Natural killer cell treated with Interleukin-12 subunit alpha and Interleukin-12 subunit beta and Interleukin-15 and Interleukin-18, amount 100 ng/mL, for 72 hours (primary cell): ENCODE measurements at regions not wholly inside any gene's neighbourhood (a gene's known extent, or its start where the extent isn't known, plus 50 kb on each side); places are given as distances from the start of the nearest gene placed in this dataset.

Experiments
- ATAC-seq, 2 donors: fragments of 150-1000 bp; cut with Tn5 transposase in 1 of 2; sonication (Bioruptor Pico), chemical (Tn5 transposase) in 1 of 2; 2 replicates each; pipeline ENCODE4 v1.10.0; 2021
- DNase-seq: peaks from one replicate; pipeline ENCODE4 v3.0.0; 2022; ENCODE audit warnings: low spot score
- H3K27ac Mint-ChIP-seq, 2 donors: 1 replicate in 1 of 2; 2 replicates in 1 of 2; pipeline ENCODE4 v1.8.0; 2022; ENCODE audit warnings: mixed read lengths in 2 of 2, mild to moderate bottlenecking in 1 of 2, moderate library complexity in 1 of 2
- H3K27me3 Mint-ChIP-seq, 2 donors: 1 replicate in 1 of 2; 2 replicates in 1 of 2; pipeline ENCODE4 v1.8.0; 2022; ENCODE audit warnings: mixed read lengths in 2 of 2
- H3K36me3 Mint-ChIP-seq: one replicate; pipeline ENCODE4 v1.8.0; 2022; ENCODE audit warnings: mixed read lengths
- H3K4me1 Mint-ChIP-seq, 2 donors: 1 replicate in 1 of 2; 2 replicates in 1 of 2; pipeline ENCODE4 v1.8.0; 2022; ENCODE audit warnings: low read depth in 2 of 2, mixed read lengths in 2 of 2, mild to moderate bottlenecking in 1 of 2
- H3K4me3 Mint-ChIP-seq: one replicate; pipeline ENCODE4 v1.8.0; 2022; ENCODE audit warnings: mixed read lengths
- H3K9me3 Mint-ChIP-seq: 2 replicates; pipeline ENCODE4 v1.8.0; 2022; ENCODE audit warnings: mixed read lengths

GRCh38 chr2:239590995-239591915 is 190.4 kb upstream of the HDAC4 start:
- Mint-ChIP-seq H3K4me1 (peaks cover 4 to 5% of the 10 kb centered on the region in 2 donors), H3K27me3 (peaks cover 0 to 6% of the 10 kb centered on the region in 2 donors), H3K27ac (no peak overlapping the region), H3K9me3 (peaks cover 9% of the 10 kb centered on the region), H3K4me3 (no peak overlapping the region), H3K36me3 (no peaks in the 10 kb centered on the region)
- ATAC-seq (no peak), DNase-seq (no peak)

- H3K27me3 Mint-ChIP-seq = peaks cover 0 to 6% of the 10 kb centered on the region in 2 donors
- DNase-seq = no peak
These were observed 189.5 kb upstream of the HDAC4 start for GRCh38 chr2:239590276-239590675.

GRCh38 chr2:239589833-239590232 is 189.0 kb upstream of the HDAC4 start:
- no peak overlapping the region for H3K4me3 Mint-ChIP-seq
- H3K27ac Mint-ChIP-seq = no peak overlapping the region
- no peak for ATAC-seq
- no peaks in the 10 kb centered on the region for H3K36me3 Mint-ChIP-seq
- no peak for DNase-seq
- peaks cover 9% of the 10 kb centered on the region for H3K9me3 Mint-ChIP-seq
- H3K27me3 Mint-ChIP-seq = peaks cover 0 to 6% of the 10 kb centered on the region in 2 donors
- H3K4me1 Mint-ChIP-seq = peaks cover 4 to 5% of the 10 kb centered on the region in 2 donors

More at GRCh38 chr2:239590276-239590675, 189.5 kb upstream of the HDAC4 start:
- peaks cover 9% of the 10 kb centered on the region for H3K9me3 Mint-ChIP-seq
- no peak for ATAC-seq
- H3K4me1 Mint-ChIP-seq = peaks cover 4 to 5% of the 10 kb centered on the region in 2 donors
- H3K36me3 Mint-ChIP-seq = no peaks in the 10 kb centered on the region
- no peak overlapping the region for H3K4me3 Mint-ChIP-seq
- no peak overlapping the region for H3K27ac Mint-ChIP-seq

- H3K9me3 Mint-ChIP-seq = peaks cover 9% of the 10 kb centered on the region
- peaks cover 4 to 5% of the 10 kb centered on the region in 2 donors for H3K4me1 Mint-ChIP-seq
- H3K27ac Mint-ChIP-seq = no peak overlapping the region
- H3K36me3 Mint-ChIP-seq = no peaks in the 10 kb centered on the region
- no peak overlapping the region for H3K4me3 Mint-ChIP-seq
- ATAC-seq (no peak), DNase-seq (no peak)
- peaks cover 0 to 6% of the 10 kb centered on the region in 2 donors for H3K27me3 Mint-ChIP-seq
These were observed 188.5 kb upstream of the HDAC4 start for GRCh38 chr2:239589270-239589825.

GRCh38 chr2:239588451-239589269 is 187.8 kb upstream of the HDAC4 start:
- Mint-ChIP-seq H3K4me1 (peaks cover 4 to 5% of the 10 kb centered on the region in 2 donors), H3K36me3 (no peaks in the 10 kb centered on the region), H3K9me3 (peaks cover 9% of the 10 kb centered on the region), H3K4me3 (no peak overlapping the region), H3K27ac (no peak overlapping the region), H3K27me3 (peaks cover 0 to 6% of the 10 kb centered on the region in 2 donors)
- peak in 1 of 2 donors; percentile 40 for ATAC-seq
- no peak for DNase-seq

- no peak overlapping the region for H3K4me3 Mint-ChIP-seq
- H3K27ac Mint-ChIP-seq = no peak overlapping the region
- ATAC-seq (no peak), DNase-seq (no peak)
- no peaks in the 10 kb centered on the region for H3K36me3 Mint-ChIP-seq
- H3K4me1 Mint-ChIP-seq = peaks cover 4 to 5% of the 10 kb centered on the region in 2 donors
- H3K27me3 Mint-ChIP-seq = peaks cover 0 to 8% of the 10 kb centered on the region in 2 donors
- H3K9me3 Mint-ChIP-seq = peaks cover 9% of the 10 kb centered on the region
These were observed 187.0 kb upstream of the HDAC4 start for GRCh38 chr2:239587841-239588240.

GRCh38 chr2:239587311-239587731 is 186.5 kb upstream of the HDAC4 start:
- Mint-ChIP-seq H3K27ac (no peak overlapping the region), H3K9me3 (peaks cover 6% of the 10 kb centered on the region), H3K36me3 (no peaks in the 10 kb centered on the region), H3K4me3 (no peak overlapping the region), H3K4me1 (peaks cover 4 to 5% of the 10 kb centered on the region in 2 donors), H3K27me3 (peaks cover 0 to 8% of the 10 kb centered on the region in 2 donors)
- ATAC-seq = no peak
- DNase-seq = no peak

- Mint-ChIP-seq H3K4me3 (no peak overlapping the region), H3K27me3 (peaks cover 0 to 8% of the 10 kb centered on the region in 2 donors), H3K27ac (no peak overlapping the region), H3K36me3 (no peaks in the 10 kb centered on the region), H3K9me3 (peaks cover 2% of the 10 kb centered on the region), H3K4me1 (peaks cover 4 to 5% of the 10 kb centered on the region in 2 donors)
- DNase-seq = no peak
- ATAC-seq = no peak
These were observed 186.0 kb upstream of the HDAC4 start for GRCh38 chr2:239586651-239587310.

- no peak overlapping the region for H3K27ac Mint-ChIP-seq
- peaks cover 0 to 8% of the 10 kb centered on the region in 2 donors for H3K27me3 Mint-ChIP-seq
- no peak overlapping the region for H3K4me3 Mint-ChIP-seq
- DNase-seq = no peak
- H3K4me1 Mint-ChIP-seq = peaks cover 4 to 5% of the 10 kb centered on the region in 2 donors
- no peaks in the 10 kb centered on the region for H3K36me3 Mint-ChIP-seq
- H3K9me3 Mint-ChIP-seq = no peaks in the 10 kb centered on the region
- ATAC-seq = no peak
These were observed 184.6 kb upstream of the HDAC4 start for GRCh38 chr2:239585422-239585821.

- ATAC-seq = no peak
- Mint-ChIP-seq H3K27ac (no peak overlapping the region), H3K9me3 (no peaks in the 10 kb centered on the region), H3K4me3 (no peak overlapping the region), H3K36me3 (no peaks in the 10 kb centered on the region), H3K27me3 (peaks cover 0 to 8% of the 10 kb centered on the region in 2 donors), H3K4me1 (peaks cover 4 to 8% of the 10 kb centered on the region in 2 donors)
- DNase-seq = no peak
These were observed 184.2 kb upstream of the HDAC4 start for GRCh38 chr2:239584986-239585385.

- H3K9me3 Mint-ChIP-seq = no peaks in the 10 kb centered on the region
- peaks cover 0 to 12% of the 10 kb centered on the region in 2 donors for H3K4me1 Mint-ChIP-seq
These were observed 183.3 kb upstream of the HDAC4 start for GRCh38 chr2:239583879-239584859.

GRCh38 chr2:239583171-239583878 is 182.5 kb upstream of the HDAC4 start:
- H3K9me3 Mint-ChIP-seq = no peaks in the 10 kb centered on the region
- no peak overlapping the region for H3K4me3 Mint-ChIP-seq
- no peak for ATAC-seq
- H3K36me3 Mint-ChIP-seq = no peaks in the 10 kb centered on the region
- peaks cover 0 to 7% of the 10 kb centered on the region in 2 donors for H3K27me3 Mint-ChIP-seq
- H3K27ac Mint-ChIP-seq = no peak overlapping the region
- no peak for DNase-seq
- H3K4me1 Mint-ChIP-seq = peaks cover 0 to 11% of the 10 kb centered on the region in 2 donors

More at GRCh38 chr2:239583879-239584859, 183.3 kb upstream of the HDAC4 start:
- Mint-ChIP-seq H3K27ac (no peak overlapping the region), H3K4me3 (no peak overlapping the region), H3K36me3 (no peaks in the 10 kb centered on the region), H3K27me3 (peaks cover 0 to 8% of the 10 kb centered on the region in 2 donors)
- no peak for DNase-seq
- no peak for ATAC-seq
